Neuronal stem cell (in vitro differentiated cells): ENCODE measurements at regions not wholly inside any gene's neighbourhood (a gene's known extent, or its start where the extent isn't known, plus 50 kb on each side); places are given as distances from the start of the nearest gene placed in this dataset.
"Not testable (repeated sequence)": the region's sequence is repeated elsewhere in the genome, so short reads cannot be mapped to it uniquely, and the experiment has no call there.

ENCODE experiments used
- DNase-seq: peaks from one replicate; pipeline ENCODE4 v3.0.0-alpha.2; 2013; ENCODE audit warnings: low spot score
- H2AFZ ChIP-seq: one replicate; pipeline ENCODE4 v1.6.1; 2013; ENCODE audit warnings: mild to moderate bottlenecking, low read length, inconsistent platforms
- H2AK5ac ChIP-seq: 2 replicates; pipeline ENCODE4 v1.6.1; 2013; ENCODE audit warnings: low read depth, mild to moderate bottlenecking, inconsistent platforms, low read length, moderate library complexity, mixed read lengths
- H2BK120ac ChIP-seq: 2 replicates; pipeline ENCODE4 v1.6.1; 2013; ENCODE audit warnings: low read depth, mild to moderate bottlenecking, inconsistent platforms, low read length, moderate library complexity, mixed read lengths
- H2BK12ac ChIP-seq: one replicate; pipeline ENCODE4 v1.6.1; 2013; ENCODE audit warnings: low read length, inconsistent platforms
- H2BK15ac ChIP-seq: 2 replicates; pipeline ENCODE4 v1.6.1; 2013; ENCODE audit warnings: mild to moderate bottlenecking, low read length, inconsistent platforms, mixed read lengths
- H2BK5ac ChIP-seq: one replicate; pipeline ENCODE4 v1.6.1; 2013; ENCODE audit warnings: inconsistent platforms, mild to moderate bottlenecking, low read length, moderate library complexity
- H3K14ac ChIP-seq: one replicate; pipeline ENCODE4 v1.6.1; 2013; ENCODE audit warnings: low read length, inconsistent platforms
- H3K18ac ChIP-seq: 2 replicates; pipeline ENCODE4 v1.6.1; 2013; ENCODE audit warnings: low read length, inconsistent platforms
- H3K23ac ChIP-seq: 2 replicates; pipeline ENCODE4 v1.6.1; 2013; ENCODE audit warnings: low read depth, mild to moderate bottlenecking, mixed read lengths, low read length, inconsistent platforms; ENCODE audit not compliant: poor library complexity
- H3K27ac ChIP-seq: replicated peaks from 3 replicates; pipeline ENCODE4 v1.5.1; 2013; ENCODE audit warnings: low read length, inconsistent platforms
- H3K27me3 ChIP-seq, 3 experiments: 2 replicates each; pipeline ENCODE4 v1.6.1; 2013; ENCODE audit warnings: low read length in 3 of 3, mild to moderate bottlenecking in 2 of 3, inconsistent platforms in 1 of 3, low read depth in 1 of 3, mixed read lengths in 1 of 3, moderate library complexity in 1 of 3; ENCODE audit not compliant: control insufficient read depth in 3 of 3, insufficient read depth in 3 of 3
- H3K36me3 ChIP-seq, 2 donors: replicated peaks in 1 of 2; 2 replicates each; pipeline ENCODE4 v1.6.1; 2013; ENCODE audit warnings: low read length in 2 of 2; ENCODE audit not compliant: control insufficient read depth in 2 of 2, insufficient read depth in 2 of 2
- H3K4ac ChIP-seq: 2 replicates; pipeline ENCODE4 v1.6.1; 2013; ENCODE audit warnings: inconsistent platforms, mild to moderate bottlenecking, low read length, moderate library complexity
- H3K4me1 ChIP-seq, 2 donors: 1 replicate in 1 of 2; 2 replicates in 1 of 2; pipeline ENCODE4 v1.6.1; 2013; ENCODE audit warnings: low read length in 2 of 2, low read depth in 1 of 2; ENCODE audit not compliant: control insufficient read depth in 2 of 2, insufficient read depth in 1 of 2
- H3K4me2 ChIP-seq: one replicate; pipeline ENCODE4 v1.6.1; 2013; ENCODE audit warnings: mild to moderate bottlenecking, low read length, inconsistent platforms; ENCODE audit not compliant: insufficient read depth, poor library complexity, severe bottlenecking
- H3K4me3 ChIP-seq, 2 donors: 2 replicates each; pipeline ENCODE4 v1.5.1; 2013; ENCODE audit warnings: low read length in 2 of 2, mild to moderate bottlenecking in 2 of 2, inconsistent platforms in 1 of 2, moderate library complexity in 1 of 2
- H3K79me1 ChIP-seq: one replicate; pipeline ENCODE4 v1.6.1; 2013; ENCODE audit warnings: low read depth, mild to moderate bottlenecking, inconsistent platforms, low read length, moderate library complexity
- H3K9ac ChIP-seq: one replicate; pipeline ENCODE4 v1.6.1; 2013; ENCODE audit warnings: mild to moderate bottlenecking, low read depth, low read length, inconsistent platforms; ENCODE audit not compliant: poor library complexity
- H3K9me3 ChIP-seq, 2 donors: replicated peaks in 1 of 2; 2 replicates each; pipeline versions ENCODE3 to v1.6.1; 2013; ENCODE audit warnings: low read length in 2 of 2, mild to moderate bottlenecking in 2 of 2, inconsistent platforms in 1 of 2, low read depth in 1 of 2, mixed read lengths in 1 of 2, moderate library complexity in 1 of 2; ENCODE audit not compliant: control insufficient read depth in 2 of 2, insufficient read depth in 1 of 2
- H4K8ac ChIP-seq: one replicate; pipeline ENCODE4 v1.6.1; 2013; ENCODE audit warnings: low read depth, mild to moderate bottlenecking, inconsistent platforms, low read length, moderate library complexity
- H4K91ac ChIP-seq: one replicate; pipeline ENCODE4 v1.6.1; 2013; ENCODE audit warnings: low read length, low read depth, mild to moderate bottlenecking, inconsistent platforms; ENCODE audit not compliant: poor library complexity
- WGBS, 2 donors: extraction: QIAGEN DNeasy Blood & Tissue Kit; methylation state at CpG; one replicate each; pipeline ENCODE4 v1.1.7; 2013; ENCODE audit warnings: missing lambda C conversion rate in 2 of 2, mixed read lengths in 1 of 2; ENCODE audit not compliant: insufficient read length in 2 of 2, insufficient replicate concordance in 1 of 2; ENCODE audit errors: extremely low coverage in 2 of 2; 5-methylcytosine and 5-hydroxymethylcytosine counted together

DNA sequence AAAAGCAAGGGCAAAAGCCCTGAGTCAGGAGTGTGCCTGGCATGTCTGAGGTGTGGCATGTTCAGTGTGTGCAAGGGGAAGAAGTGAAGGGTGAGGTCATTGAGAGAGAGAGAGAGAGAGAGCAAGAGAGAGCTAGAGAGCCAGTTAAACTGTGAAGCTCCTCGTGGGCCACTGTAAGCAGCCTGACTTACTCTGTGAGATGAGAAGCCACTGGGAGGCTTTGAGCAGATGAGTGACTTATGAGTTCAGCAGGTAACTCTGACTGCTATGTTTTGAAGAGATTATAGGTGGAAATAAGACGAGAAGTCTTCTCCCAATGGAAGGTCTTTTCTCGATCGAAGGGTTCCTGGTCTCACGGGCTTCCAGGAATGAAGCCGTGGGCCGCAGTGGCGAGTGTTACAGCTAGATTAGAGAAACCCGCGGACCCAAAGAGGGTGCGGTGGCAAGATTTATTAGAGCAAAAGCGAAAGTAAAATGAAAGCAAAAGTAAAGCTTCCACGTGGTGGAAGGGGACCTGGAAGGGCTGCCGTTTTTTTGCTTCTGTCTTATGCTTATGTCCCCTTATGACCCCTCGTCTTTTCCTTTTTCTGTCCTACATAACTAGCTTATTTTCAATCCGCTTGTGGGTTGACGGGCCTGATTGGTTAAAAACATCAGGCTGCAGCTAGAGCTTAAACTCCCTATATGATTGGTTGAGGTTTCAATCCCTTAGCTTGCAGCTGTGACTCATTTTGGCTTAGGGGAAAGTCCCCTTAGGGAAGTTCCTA lies 323.1 kb upstream of the FAM78B start:
- no peak overlapping the region for H3K27ac ChIP-seq
- no peak overlapping the region for H3K23ac ChIP-seq
- no peaks in the 10 kb centered on the region for H3K36me3 ChIP-seq
- no peak overlapping the region for H3K9ac ChIP-seq
- no peak overlapping the region for H3K14ac ChIP-seq
- no peak overlapping the region for H3K4ac ChIP-seq
- no peak for DNase-seq
- H2BK12ac ChIP-seq, result no peak overlapping the region
- H2AFZ ChIP-seq, result no peak overlapping the region
- no peak overlapping the region for H2BK15ac ChIP-seq
- H4K8ac ChIP-seq, result no peak overlapping the region
- no peak overlapping the region for H3K4me2 ChIP-seq
- H3K9me3 ChIP-seq, result no peaks in the 10 kb centered on the region
- no peak overlapping the region for H4K91ac ChIP-seq
- H3K27me3 ChIP-seq, result no peaks in the 10 kb centered on the region
- no peaks in the 10 kb centered on the region for H3K79me1 ChIP-seq
- peaks cover 0 to 4% of the 10 kb centered on the region in 2 donors for H3K4me1 ChIP-seq
- H2BK120ac ChIP-seq, result no peak overlapping the region
- H2BK5ac ChIP-seq, result no peak overlapping the region
- H3K18ac ChIP-seq, result no peak overlapping the region
- WGBS, 2 donors, result no CpG with 5 or more reads among the region's 17 CpGs
- H2AK5ac ChIP-seq, result no peak overlapping the region
- H3K4me3 ChIP-seq, result no peak overlapping the region

DNA sequence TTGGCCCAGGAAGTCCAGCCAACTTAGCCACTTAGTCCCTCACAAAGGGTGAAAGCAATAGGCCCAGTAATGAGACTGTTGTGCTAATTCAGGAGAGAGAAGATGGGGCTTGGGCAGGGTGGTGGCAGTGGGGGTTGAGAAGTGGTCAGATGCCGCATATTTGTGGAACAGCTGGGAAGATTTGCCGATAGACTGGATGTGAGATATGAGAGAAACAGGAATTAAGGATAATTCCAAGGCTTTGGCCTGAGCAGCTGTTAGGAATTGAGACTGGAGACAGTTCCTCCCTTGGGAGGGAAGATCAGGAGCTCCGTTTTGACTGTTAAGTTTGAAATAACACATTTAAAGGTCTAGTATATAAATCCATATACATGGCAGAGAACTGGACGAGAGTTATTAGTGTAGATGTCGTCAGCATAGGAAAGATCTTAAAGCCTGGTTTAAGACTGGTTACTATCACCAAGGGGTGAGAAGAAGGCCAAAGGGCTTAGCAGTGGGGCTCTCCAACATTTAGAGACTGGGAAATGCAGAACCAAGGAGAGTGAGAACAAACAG lies 323.7 kb upstream of the FAM78B start:
- Histone ChIP-seq H3K79me1 (no peaks in the 10 kb centered on the region), H3K4ac (no peak overlapping the region), H2AFZ (no peak overlapping the region), H3K4me3 (no peak overlapping the region), H2BK15ac (no peak overlapping the region), H3K9ac (no peak overlapping the region), H3K36me3 (no peaks in the 10 kb centered on the region), H3K4me1 (peaks cover 0 to 4% of the 10 kb centered on the region in 2 donors), H3K27me3 (no peaks in the 10 kb centered on the region), H2AK5ac (no peak overlapping the region), H2BK120ac (no peak overlapping the region), H3K4me2 (no peak overlapping the region), H3K23ac (no peak overlapping the region), H4K91ac (no peak overlapping the region), H2BK12ac (no peak overlapping the region), H3K18ac (no peak overlapping the region), H3K9me3 (no peaks in the 10 kb centered on the region), H3K27ac (no peak overlapping the region), H2BK5ac (no peak overlapping the region), H3K14ac (no peak overlapping the region), H4K8ac (no peak overlapping the region)
- WGBS, 2 donors, result no CpG with 5 or more reads among the region's 5 CpGs
- no peak for DNase-seq

DNA sequence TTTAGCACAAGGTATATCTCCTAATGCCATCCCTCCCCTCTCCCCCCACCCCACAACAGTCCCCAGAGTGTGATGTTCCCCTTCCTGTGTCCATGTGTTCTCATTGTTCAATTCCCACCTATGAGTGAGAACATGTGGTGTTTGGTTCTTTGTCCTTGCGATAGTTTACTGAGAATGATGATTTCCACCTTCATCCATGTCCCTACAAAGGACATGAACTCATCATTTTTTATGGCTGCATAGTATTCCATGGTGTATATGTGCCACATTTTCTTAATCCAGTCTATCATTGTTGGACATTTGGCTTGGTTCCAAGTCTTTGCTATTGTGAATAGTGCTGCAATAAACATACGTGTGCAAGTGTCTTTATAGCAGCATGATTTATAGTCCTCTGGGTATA lies 327.0 kb upstream of the FAM78B start:
- not testable (repeated sequence) for H2AFZ ChIP-seq, H3K18ac ChIP-seq, H3K23ac ChIP-seq, H3K4me2 ChIP-seq, H3K9me3 ChIP-seq, H2BK12ac ChIP-seq, H3K4me1 ChIP-seq, H2BK120ac ChIP-seq, H2BK5ac ChIP-seq, H2AK5ac ChIP-seq, H4K91ac ChIP-seq, H3K4me3 ChIP-seq, H2BK15ac ChIP-seq, DNase-seq, H3K36me3 ChIP-seq, H3K27ac ChIP-seq, H3K14ac ChIP-seq, H3K79me1 ChIP-seq, H3K27me3 ChIP-seq, H4K8ac ChIP-seq, H3K4ac ChIP-seq, H3K9ac ChIP-seq
- no CpG with 5 or more reads among the region's 2 CpGs for WGBS, 2 donors

DNA sequence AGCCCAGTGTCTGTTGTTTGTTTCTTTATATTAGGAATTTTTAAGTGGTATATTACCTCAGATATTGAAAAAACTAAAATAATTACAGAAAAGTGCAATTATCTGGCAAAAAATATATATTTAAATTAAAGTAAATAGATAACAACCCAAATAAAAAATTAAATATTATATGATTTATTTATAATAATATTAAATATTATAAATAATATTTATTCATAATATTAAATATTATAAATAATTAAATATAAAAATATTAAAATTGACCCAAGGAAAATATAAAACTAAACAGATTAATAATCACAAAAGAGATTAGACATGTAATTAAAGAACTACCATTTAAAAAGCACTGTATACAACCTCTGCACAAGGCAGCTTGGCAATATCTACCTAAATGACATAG lies 331.9 kb upstream of the POGK start:
- Histone ChIP-seq H3K18ac (no peak overlapping the region), H3K79me1 (no peaks in the 10 kb centered on the region), H2BK120ac (no peak overlapping the region), H2BK12ac (no peak overlapping the region), H4K8ac (no peak overlapping the region), H2BK5ac (no peak overlapping the region), H2AK5ac (no peak overlapping the region), H2BK15ac (no peak overlapping the region), H4K91ac (no peak overlapping the region), H3K4me2 (no peak overlapping the region), H3K4me3 (no peak overlapping the region), H3K4ac (no peak overlapping the region), H3K27me3 (no peaks in the 10 kb centered on the region), H3K36me3 (no peaks in the 10 kb centered on the region), H3K4me1 (no peaks in the 10 kb centered on the region), H3K9me3 (no peaks in the 10 kb centered on the region), H3K23ac (no peak overlapping the region), H3K14ac (no peak overlapping the region), H3K27ac (no peak overlapping the region), H3K9ac (no peak overlapping the region), H2AFZ (no peak overlapping the region)
- DNase-seq, result no peak
